HG03571 (cell line): ENCODE measurements at regions not wholly inside any gene's neighbourhood (a gene's known extent, or its start where the extent isn't known, plus 50 kb on each side); places are given as distances from the start of the nearest gene placed in this dataset.
A peak's percentile ranks its signal among the peaks of the same experiment; 100 is the strongest.

Experiments used
- ATAC-seq: cut with Tn5 transposase; IDR thresholded peaks from one replicate; pipeline ENCODE4 v1.9.1; 2021; ENCODE audit not compliant: unreplicated experiment

DNA sequence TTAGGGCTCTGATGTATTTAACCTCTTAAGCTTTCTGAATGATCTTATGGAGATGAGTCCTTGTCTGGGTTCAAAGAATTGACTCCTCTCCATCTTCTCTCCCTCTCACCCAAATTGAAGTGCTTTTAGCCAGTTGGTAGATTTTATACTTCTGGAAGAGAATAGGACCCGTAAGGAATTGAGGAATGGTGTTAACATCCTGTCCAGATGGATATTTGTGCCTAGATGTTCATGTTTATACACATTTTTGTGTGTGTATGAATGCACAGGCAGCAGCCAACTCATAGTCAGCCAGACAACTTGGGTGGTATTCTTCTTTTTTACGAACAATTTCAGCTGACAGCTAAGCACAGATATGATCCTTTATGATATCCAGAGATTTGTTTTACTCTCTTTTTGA lies 449.6 kb upstream of the RGS6 start:
- no peak for ATAC-seq

DNA sequence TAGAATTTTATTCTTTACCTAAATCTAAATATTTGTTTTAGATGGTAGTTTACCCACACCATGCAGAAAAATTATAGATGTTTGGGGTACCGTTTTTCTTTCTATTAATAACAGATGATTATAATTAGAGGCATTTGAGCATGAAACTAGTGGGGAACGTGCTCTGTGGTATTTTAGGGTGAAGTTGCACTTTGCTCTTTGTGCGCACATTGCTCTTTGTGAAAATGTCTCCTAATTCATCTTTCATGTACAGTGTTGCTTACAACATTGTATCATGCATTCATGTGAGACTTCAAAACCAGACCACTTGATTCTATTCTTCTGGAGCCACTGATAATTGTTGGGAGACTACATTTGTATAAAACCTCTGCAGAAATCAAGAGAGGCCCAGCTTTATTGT lies 449.1 kb upstream of the RGS6 start:
- ATAC-seq = no peak

DNA sequence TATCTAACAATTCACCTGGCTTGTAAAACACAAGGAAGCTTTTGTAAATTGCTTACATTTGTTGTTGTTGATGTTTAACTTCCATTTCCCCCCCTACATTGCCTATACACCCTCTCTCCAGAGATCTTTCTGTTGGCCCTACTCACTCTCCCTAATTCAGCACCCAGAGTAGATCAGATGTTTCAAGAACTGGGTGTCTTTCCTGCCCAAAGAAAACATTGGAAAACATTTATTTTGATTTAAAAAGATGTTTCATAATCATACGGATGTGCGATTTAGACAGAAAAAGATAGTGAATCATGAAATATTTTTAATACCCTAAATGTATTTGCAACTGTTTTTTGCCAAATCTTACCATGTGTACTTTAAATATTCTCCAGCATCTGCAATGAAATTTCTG lies 446.4 kb upstream of the RGS6 start:
- ATAC-seq = no peak

DNA sequence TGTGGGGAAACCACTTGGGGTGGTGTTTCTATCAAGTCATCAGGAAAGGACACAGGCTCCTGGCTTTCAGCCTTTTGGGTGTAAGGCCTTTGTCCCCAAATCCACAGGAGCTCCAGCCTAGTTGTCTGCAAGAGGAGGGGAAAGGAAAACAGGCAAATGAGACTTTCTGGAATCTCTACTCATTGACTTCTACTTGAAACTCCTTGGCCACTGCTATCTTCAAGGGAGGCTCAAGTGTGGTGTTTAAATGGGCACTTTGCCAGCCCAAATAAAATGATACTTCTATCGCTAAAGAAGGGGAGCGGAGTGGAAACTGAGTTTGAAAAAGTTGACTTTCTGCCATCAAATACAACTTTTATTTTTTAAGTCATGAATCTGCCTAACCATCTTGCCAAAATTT lies 445.9 kb upstream of the RGS6 start:
- no peak for ATAC-seq

DNA sequence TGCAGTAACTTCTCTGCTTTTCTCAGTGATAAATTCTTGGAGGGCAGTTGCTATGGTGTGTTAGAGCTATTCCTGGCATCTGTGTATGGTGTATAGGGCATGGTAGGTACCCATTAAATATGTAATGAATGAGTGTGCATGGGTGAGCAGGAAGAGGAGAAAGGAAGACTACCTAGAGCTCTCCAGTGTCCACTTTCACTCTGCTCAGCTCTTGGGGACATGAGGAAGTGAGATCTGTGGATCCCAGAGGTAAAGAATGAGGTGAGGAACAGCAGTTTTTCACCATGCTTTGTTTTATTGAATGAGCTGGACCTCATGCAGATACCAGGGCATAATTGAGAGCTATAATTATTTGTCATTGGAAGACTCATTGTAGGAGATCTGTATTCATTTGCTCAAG lies 444.8 kb upstream of the RGS6 start:
- ATAC-seq = no peak

DNA sequence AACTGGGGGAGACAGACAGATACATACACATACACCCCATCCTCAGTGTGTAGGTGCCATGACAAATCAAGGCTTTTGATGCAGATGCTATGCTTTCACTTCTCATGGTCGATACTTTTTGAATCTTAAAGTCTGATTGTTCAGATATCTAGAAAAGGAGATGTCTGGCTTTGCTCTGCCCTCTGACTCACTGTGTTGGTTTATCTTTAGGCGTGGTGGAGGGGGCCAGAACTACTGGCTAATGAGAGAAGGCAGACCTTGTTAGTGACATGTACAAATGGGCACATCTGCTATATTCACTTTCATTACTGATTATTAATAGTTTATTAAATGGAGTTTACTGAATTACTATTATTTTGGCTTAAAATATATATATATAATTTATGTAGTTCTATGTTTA lies 444.3 kb upstream of the RGS6 start:
- no peak for ATAC-seq

DNA sequence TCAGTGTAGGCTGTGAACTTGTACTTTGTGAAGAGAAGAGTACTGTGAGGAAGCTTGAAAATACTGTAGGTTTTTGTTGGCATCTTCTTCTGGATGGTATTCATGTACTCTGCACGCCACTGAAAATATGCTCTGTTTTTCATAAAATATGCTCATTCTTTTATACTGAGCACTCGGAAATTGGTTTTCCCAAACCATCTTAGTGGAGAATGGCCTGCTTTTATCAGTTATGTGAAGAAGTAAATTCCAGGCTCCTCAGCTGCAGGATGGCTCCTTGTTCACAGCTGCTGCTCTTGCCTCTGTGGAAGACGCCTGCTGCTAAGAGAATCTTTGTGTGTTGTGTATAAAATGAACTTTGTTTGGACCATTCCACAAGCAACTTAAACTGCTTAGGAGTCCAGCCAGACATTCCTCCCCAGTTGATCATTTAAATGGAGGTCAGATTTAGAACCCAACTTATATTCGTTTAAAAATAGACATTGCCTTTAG lies 443.5 kb upstream of the RGS6 start:
- no peak for ATAC-seq

DNA sequence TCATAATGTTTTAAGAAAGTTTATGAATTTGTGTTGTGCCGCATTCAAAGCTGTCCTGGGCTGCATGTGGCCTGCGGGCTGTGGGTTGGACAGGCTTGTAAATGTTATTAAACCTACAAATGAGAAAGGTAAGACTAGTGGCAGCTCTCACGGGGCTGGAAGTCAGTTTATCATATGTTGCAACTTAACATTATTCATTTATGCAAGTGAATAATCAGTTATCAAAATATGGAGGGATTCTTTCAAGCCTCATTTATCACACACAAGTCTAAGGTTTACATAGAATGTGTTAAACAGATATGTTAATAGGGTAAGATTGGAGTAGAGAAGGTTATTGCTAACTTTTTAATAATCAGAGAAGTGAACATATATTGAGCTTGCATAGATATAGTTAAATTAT lies 442.5 kb upstream of the RGS6 start:
- no peak for ATAC-seq

DNA sequence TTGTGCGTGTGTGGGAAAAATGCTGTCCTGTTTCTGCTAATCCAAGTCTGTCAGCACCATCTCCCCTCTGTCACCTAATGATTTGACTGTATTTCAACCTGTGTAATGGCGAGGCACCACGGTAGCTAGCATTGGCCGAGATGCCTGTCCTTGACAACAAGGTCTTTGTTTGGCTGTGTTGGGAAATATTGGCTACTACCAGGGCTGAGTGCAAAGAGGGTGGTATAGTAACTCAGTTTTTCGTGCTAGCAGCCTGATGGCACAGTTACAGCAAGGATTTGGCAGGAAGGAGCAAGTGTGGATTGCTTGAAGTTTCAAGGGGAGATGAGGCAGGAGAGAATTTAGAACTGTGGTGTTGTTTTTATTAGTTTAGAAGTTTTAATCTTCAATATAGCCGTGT lies 440.3 kb upstream of the RGS6 start:
- no peak for ATAC-seq

DNA sequence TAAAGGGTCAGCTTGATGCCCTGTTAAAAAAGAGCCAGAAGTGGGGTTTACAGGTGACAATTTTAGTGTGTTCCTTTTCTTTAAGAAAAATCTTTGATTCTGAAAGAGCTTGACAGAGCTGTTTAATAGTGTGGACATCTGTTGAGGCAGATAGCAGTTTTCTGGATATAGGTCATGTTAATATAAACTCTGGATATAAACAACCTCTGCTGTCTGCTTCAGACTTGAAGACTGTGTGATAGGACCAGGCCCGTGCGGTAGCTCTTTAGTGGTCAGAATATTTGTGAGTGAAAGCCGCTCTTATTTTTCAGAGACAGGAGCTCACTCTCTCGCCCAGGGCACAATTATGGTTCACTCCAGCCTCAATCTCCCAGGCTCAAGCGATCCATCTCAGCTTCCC lies 439.9 kb upstream of the RGS6 start:
- no peak for ATAC-seq

DNA sequence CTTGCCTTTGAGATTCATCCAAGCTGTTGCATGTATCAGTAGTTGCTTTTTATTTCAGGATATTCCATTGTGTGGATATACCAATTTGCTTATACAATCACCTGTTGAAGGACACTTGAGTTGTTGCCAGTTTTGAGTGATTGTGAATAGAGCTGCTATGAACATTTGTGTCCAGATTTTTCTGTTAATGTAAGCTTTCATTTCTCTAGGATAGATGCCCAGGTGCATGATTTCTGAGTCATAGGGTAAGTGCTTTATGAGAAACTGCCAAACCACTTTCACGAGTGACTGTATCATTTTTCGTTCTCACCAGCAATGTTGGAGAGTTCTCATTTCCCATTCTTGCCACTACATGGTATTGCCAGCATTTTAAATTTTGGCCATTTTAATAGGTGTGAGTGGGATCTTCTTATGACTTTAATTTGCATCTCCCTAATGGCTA lies 434.6 kb upstream of the RGS6 start:
- peak; percentile 72 for ATAC-seq

DNA sequence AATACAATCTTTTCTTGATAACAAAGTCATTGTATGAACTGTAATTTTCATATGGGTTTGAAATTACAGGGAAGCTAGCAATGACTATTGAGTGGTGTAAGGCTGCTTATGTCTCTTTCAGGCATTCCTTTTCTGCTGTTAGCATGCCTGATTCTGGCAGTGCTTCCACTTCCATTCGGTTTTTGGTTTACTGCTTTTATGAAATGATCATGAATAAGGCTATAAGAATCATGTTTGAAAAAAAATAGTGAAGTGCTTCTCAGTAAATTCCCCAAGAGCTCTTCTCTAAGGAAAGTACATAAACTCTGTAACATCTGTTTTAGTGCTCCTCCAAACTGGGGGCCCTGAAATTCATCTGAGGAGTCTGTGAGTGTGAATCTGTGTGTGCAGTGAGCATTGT lies 434.0 kb upstream of the RGS6 start:
- peak; percentile 12 for ATAC-seq

DNA sequence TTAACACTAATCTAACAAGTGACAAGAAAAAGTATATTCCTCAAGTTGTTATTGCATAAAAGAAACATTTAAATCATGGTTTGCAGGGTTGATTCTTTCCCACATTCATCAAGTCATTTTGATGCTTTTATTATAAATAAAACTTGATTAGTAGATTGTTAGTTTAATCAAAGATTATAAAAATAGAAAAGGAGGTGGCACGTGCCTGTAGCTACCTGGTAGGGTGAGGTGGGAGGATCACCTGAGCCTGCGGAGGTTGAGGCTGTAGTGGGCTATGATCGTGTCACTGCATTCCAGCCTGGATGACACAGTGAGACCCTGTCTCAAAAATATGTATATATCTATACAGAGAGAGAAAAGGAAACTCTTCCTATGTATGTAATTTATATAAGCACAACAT lies 433.2 kb upstream of the RGS6 start:
- no peak for ATAC-seq

DNA sequence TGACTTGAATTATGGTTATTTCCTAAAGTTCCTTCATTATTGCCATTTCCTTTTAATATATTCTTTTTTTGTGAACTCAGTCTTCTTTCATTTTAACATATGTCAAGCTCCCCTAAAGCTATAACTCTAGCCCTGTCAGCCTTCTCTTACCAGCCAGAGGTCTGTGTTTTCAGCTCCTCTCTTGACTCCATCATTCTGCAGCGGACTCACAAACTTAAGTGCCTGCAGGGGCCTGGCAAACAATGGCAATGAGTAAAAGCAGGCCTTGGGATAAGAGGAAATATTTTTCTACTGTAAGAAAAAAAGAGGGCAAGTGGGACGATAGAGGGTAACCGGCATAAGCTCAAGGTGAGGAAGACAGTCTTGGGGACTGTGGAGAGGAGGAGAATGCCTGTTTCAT lies 424.5 kb upstream of the RGS6 start:
- ATAC-seq = no peak

DNA sequence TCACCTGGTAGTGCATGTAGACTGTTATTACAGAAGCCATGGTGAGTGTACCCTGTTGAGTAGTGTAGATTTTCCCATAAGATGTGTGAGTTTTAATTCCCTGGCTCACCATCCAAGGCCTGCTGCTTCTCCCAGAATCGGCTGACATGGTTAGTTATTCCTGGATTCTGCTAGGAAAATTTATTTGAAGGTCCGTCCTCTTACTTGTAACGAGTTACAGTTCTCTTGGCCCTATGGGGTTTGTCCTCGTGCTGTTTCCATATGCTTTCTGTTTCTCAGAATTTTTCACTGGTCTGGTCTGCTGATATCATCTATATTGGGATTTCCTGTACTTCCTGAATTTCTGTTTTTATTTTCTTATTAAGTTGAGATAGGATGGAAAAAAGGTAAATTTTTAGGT lies 423.3 kb upstream of the RGS6 start:
- ATAC-seq = no peak

DNA sequence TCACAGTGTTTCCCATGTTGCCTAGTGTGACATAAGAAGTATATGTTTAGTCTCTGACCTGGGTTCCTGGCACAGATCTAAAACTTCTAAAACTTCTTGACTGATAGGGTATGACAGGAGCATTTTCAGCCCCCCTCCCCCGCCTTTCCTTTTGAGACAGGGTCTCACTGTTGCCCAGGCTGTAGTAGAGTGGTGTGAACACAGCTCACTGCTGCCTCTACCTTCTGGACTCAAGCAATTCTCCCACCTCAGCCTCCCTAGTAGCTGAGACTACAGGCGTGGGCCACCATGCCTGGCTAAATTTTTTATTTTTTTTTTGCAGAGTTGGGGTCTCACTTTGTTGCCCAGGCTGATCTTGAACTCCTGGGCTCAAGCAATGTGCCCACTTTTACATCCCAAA lies 421.1 kb upstream of the RGS6 start:
- ATAC-seq = no peak

DNA sequence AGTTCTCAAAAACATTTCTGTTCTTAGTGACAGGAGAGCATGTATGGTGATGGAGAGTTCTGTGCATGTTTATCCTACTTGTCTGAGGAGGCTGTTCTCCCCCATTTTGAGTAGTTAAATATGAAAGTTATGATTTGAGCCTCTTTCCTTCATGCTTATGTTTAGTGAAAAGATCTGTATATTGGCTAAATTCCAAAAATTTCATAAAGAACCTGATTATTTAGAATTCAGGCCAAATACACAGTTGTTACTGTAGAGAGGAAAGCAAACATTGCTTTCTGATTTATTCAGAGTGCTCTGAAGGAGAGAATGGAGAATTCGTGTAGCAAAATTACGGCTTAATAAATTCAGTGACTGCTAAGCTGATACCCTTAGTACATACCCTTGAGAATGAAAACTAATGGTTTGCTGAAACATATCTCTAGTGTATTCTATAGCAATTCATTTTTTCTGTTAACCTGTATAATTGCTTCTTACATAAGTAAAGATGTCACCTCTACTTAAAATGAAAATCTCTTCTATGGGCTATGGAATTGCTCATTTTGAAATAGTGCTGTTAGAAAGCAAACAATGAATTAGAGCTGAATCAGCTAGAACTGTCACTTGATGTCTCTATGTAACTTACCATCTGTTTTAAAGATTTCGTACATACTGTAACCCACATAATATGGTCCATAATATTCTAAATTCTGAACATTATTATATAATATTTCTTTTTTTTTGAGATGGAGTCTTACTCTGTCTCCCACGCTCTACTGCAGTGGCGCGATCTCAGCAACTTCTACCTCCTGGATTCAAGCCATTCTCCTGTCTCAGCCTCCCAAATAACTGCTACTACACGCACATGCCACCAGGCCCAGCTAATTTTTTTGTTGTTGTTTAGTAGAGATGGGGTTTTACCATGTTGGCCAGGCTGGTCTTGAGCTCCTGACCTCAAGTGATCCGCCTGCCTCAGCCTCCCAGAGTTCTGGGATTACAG lies 417.0 kb upstream of the RGS6 start:
- ATAC-seq = no peak

DNA sequence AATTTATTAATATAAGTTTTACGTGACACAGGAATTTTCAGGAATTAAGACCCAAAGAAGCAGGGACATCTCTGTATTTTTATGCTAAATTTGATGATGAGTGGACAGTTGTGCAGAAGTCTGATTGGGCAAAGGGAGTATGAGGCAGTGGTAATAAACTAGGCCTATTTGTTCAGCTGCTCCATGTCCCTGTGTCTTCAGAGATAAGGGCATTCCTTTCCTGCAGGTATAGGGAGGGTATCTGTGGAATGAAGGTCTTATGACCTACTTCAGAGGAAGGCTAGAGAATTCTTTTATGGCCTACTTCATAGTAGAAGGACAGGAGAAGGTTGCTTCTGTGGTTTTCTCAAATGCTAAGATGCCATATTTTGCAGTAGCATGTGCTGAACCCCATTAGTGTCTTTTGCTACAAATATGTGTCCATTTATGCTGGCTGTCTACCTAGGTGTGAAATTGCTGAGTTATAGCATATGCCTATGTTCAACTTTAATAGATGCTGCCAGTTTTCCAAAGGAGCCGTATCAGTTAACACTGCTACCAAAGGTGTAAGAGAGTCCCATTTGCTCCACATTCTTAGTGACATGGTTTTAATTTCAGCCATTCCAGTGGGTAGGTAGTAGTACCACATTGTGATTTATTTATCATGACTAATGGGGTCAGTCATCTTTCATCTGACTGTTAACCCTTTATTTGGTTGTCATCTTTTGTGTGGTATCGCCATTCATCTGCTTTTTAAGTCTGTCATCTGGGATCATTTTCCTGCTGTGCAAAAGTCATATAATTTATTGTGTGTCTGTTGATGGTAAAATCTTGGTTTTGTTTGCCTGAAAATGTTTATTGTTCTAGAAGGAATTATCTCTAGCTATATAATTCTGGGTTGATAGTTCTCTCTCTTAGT lies 410.7 kb upstream of the RGS6 start:
- ATAC-seq = no peak

DNA sequence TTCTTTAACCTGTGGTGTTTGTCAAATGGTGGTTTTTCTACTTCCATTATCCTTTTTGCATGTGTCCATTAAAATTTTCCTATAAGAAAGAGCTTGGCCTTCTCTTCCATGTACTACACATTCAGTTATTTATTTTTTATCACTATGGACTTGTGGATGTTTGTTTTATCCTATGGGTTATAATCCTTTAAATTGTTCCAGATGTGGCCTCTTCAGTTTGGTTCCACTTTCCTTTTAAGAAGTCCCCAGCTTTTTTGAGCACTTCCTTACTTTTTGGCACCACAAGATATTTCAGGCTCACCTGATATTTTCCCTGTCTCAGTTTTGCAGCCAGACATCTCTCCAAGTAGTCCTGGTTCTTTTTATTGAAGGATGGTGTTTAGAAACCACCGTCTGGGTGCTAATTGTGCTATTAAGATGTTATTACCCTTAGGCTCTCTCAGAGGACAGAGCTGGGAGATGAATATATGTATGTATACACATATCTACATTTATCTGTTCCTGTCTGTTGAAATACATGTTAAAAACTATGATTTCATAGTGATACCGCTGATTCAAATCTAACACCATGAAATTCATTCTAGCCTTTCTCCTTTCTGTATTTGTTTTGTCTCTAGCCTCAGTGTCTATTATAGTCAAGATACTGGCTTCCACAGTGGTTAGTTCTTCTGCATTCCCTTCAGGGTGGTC lies 408.5 kb upstream of the RGS6 start:
- ATAC-seq = peak; percentile 77

DNA sequence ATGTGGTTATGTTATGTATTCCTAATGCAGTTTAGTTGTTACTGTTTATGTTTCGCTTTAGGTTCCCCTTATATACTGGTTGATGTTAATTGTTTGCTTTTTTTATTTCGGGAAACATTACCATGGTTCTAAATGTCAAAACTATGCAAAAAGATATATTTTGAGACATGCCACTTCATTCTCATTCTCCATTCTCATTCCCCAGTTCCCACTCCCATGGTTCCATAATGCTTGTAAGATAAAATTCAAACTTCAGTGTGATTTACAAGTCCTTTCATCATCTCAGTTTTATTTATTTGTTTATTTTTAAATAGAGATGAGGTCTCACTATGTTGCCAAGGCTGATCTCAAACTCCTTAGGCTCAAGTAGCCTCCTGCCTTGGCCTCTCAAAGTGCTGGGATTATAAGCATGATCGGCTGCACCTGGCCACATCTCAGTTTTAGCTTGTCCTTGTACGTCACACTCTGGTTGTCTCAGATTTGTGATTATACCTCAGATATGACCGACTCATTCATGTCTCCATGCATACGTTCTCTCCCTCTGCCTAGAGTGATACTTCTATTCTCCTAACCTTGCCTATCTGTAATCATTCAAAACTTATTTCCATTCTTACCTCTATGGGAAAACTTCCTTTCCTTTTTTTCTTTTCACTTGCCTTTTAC lies 407.8 kb upstream of the RGS6 start:
- peak; percentile 52 for ATAC-seq
